ENCODE measurements at regions not wholly inside any gene's neighbourhood (a gene's known extent, or its start where the extent isn't known, plus 50 kb on each side); places are given as distances from the start of the nearest gene placed in this dataset.

DNA sequence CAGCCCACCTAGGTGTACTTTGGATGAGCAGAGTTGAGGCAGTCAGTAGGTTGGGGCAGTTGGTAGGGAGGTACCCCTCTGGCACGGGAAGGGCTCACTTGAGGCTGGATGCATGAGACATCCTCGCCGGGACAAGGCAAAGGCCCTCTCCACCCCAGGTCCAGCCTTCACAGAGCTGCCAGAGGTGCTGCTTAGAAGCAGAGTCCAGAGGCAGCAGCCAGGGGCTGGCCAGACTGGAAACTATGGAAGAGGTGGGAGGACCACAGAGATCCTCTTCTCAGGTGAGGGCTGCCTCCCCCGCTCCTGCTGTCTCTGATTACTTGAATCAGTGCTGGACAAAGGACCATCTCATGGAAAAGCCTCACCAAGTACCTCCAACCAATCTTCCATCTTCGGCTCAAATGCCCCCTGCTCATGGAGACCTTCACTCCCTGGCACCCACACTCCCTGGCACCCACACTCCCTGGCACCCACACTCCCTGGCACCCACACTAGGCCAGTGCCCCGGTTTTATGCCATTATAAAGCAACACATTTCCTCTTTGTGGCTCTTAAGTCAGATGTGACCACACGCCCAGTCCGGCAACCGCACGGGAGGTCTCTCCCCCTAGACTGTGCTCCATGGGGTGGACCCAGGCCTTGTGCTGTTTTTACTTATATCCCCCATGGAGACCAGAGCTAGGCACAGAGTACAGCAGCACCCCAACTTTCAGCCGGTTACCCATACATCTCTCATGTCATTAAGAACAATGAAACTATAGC, 100.1 kb downstream of the YTHDF1 start:
- DNase-seq (ENCODE audit: low spot score) = no peak

DNA sequence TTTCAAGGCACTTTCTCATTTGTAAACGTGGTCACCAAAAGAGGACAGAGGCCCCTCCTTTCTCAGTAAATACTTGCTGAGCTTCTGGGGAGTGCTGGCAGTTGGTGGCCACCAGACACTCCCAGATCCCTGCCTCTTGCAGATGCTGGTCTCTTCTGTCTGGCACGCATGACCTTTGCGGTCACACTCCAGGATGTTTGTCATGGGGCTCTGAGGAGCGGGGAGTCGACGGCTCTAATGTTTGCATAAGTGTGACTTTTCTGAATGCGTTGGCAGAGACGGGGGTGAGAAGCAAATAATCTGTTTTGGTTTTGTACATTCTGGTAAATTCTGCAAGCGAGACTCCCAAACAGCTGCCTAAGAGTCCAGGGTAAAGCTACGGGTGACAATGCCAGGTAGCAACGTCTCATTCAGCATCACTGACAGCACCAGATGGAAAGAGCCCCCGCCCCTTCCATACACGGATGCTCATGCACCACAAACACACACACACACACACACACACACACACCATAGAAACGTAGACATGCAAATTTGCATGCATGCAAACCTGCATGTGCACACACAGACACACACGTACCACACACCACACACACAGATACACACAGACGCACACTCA, 101.1 kb downstream of the YTHDF1 start:
- DNase-seq (ENCODE audit: low spot score) = no peak

DNA sequence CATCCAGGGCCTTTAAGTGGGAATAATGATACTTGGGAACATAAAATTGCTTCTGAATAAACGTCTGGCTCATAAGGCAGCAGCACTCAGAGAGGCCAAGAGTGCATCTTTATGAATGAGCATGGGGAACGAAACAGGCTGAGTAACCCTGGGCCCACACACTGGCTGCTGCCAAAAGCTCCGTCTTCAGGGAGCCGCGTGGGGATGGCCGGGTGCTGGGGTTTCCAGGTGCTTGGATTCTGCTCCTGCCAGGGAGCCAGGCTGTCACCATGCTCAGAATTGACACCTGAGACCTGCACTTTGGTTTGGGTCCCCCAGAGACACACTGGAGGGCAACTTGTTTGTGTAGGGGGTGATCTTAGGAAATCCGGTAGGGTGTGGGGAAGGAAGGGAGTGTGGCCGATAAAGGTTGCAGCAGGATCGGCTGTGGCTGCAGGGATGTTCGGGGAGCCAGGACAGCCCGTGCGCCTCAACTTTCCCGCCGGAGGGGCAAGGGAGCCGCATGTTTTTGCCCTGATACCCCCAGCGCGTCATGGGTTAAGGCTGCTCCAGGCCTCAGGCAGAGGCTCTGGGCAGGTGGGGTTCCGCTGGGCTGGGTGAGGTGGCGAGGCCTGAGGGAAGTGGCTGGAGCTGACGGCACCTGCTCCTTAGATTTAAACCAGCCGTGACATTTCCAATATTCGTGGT, 101.8 kb downstream of the YTHDF1 start:
- no peak for DNase-seq (ENCODE audit: low spot score)

DNA sequence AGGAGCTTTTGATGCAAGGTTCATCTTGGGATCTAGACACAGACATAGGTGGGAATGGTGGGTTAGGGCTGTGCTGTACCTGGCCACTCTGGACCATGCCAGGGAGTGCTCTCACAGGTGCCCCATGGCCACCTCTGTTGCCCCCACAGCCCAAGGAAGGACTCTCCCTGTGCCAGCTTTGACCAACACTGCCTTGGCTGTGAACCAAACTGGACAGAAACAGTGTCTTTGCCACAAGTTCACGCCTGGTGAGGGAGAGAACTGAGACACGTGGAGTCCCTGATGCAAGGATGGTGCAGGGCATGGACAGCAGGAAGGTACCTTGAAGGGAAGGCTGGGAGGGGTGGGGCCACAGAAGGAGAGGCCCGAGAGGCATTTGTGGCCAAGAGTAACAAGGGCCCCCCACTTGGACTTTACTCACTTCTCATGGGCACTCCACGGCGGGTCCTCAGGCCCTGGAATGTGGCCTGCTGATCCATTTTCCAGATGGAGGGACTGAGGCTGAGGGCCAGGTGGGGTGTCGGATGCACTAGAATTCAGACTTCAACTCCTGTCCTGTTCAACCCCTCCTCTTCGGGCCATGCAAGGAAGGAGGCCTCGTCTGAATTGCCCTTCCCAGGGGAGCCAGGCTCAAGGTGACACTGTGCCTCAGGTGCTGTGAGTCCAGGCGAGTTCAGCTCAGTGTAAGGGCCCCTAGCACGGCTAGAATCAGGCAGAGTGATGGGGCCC, 103.3 kb downstream of the YTHDF1 start:
- no peak for DNase-seq (ENCODE audit: low spot score)

DNA sequence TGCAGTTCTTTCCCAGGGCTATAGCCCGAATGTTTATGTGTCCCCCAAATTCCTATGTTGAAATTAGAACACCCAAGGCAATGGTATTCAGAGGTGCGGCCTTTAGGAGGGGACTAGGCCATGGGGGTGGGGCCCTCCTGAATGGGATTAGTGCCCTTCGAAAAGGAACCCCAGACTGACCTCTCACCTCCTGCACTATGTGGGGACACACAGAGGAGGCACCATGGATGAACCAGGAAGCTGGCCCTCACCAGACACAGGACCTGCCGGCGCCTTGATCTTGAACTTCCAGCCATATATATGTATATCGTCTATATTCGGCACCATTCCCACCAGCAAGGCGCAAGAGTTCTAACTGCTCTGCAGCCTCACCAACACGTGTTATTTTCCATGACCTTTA, 101.5 kb upstream of the BHLHE23 start:
- DNase-seq (ENCODE audit: low spot score) = no peak

DNA sequence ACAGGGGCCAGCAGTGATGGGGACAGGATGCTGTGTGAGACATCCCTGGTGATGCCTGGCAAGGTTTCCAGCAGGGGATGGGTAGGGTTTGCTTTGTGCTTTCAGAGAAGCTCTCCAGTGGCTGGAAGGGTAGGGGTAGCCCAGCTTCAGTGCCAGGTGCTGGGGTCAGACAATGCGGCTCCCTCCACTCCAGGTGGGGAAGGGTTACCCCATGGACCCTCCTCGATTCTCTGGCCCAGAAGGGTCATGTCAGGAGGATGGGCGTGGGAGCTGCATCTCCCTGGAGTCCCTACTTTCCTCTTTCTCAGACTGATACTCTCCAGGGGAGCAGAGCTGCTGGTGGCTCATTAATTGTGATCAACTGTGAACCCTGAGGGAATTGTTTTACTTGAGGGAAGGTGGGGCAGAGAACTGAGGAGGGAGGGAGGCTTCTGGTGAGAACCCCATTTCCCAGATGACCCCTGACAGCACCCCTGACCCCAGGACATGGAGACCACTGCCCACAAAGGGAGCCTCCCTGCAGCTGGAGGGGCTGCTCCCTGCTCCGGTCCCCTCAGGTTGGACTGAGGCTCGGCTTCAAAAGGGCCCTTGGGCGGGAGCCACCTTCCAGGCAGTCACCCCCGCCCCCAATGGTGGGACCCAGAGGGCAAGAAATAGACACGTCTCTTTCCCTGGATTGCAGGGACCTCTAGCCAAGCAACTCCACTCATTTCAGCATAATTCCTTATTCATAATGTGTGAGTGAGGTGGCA, 100.9 kb upstream of the BHLHE23 start:
- DNase-seq (ENCODE audit: low spot score) = no peak

DNA sequence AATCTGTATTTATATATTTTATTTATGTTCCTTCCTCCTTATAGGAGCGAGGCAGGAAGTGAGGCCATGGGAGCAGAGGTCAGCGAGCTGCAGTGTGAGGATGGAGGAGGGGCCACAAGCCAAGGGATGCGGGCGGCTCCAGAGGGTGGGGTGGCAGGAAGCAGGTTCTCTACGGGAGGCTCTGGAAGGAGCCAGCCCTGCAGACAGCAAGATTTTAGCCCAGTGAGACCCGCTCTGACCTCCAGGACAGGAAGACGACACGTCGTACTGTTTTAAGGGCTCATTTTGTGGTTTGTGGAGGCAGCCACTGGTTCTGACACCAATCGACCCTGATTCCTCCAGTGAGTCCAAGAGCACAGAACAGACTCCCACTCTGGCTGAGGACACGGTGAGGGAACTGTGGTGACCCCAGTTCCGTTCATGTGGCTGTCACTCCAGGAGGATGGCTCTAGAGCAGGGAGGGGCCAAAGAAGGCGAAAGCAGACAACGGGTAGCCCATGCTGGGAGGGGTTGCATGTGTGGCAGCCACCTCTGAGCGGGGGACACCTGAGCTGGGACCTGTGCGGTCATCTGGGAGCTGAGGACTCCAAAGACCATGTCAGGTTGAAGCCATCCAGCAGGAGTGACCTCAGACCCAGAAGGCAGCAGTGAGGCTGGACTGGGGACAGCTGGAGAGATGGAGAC, 100.1 kb upstream of the BHLHE23 start:
- DNase-seq (ENCODE audit: low spot score) = no peak

DNA sequence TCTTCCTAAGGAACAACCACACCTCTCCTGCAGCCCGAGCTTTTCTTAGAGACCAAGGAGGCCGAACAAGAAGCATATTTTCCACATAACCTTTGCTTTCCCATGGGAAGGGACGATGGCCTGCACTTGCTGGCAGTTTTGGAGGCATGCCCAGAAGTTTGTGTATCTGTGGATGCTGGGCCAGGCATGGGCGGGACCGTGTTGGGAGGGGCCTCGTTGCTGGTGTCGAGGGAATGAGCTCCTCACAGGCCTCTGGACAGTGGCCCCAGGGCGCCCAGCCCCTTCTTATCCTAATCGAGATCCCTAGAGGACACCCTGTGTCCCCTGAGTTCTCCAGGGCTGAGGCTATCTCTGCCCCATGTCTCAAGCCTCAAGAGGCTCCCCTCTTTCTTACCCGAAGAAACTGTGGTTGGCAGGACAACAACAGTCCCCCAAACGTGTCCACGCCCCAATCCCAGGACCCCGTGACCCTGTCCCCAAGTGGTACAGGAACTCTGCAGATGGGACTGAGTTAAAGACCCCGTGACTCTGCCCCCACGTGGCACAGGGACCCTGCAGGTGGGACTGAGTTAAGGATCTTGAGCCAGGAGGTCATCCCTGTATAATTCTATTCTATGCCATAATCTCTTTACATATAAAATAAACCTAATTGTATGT, 99.5 kb upstream of the BHLHE23 start:
- no peak for DNase-seq (ENCODE audit: low spot score)

DNA sequence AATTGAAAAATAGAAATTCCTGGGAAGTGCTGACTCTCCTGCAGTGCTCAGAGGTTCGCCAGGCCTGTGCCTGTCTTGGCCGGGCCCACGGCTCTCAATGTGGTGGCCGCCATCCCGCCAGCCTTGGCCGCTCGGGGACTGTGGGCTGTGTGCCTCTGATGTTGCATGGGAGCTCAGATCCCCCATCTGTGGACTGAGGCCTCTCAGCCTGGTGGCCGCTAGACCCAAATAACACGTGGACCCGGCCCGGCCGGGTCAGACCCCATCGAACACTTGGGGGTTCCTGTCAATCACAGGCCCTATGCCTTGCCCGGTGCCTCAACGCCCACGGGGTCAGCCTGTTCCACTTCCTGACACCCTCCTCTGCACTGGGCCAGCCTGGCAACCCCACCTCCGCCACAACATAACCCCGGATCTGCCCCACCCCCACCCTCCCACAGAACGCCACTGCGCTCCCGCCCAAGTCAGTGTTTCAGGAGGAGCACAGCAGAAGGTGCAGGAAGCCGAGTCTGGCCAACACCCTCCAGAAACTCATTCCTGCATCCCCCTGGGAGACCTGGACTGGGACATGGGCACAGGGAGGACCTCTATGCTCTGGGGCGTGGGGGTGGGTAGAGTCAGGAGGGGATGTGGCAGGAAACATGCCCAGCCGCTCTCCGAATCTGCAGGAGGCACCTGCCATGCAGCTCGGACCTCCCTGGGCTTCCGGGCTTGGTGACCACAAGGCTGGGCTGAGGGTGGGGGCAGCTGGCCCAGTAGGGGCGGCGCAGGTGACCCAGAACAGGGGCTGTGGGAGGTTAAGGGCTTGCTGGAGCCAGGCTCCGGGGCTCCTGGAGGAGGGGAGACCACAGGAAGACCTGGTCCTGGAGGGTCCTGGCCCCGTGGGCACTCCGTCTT, 98.7 kb upstream of the BHLHE23 start:
- no peak for DNase-seq (ENCODE audit: low spot score)

DNA sequence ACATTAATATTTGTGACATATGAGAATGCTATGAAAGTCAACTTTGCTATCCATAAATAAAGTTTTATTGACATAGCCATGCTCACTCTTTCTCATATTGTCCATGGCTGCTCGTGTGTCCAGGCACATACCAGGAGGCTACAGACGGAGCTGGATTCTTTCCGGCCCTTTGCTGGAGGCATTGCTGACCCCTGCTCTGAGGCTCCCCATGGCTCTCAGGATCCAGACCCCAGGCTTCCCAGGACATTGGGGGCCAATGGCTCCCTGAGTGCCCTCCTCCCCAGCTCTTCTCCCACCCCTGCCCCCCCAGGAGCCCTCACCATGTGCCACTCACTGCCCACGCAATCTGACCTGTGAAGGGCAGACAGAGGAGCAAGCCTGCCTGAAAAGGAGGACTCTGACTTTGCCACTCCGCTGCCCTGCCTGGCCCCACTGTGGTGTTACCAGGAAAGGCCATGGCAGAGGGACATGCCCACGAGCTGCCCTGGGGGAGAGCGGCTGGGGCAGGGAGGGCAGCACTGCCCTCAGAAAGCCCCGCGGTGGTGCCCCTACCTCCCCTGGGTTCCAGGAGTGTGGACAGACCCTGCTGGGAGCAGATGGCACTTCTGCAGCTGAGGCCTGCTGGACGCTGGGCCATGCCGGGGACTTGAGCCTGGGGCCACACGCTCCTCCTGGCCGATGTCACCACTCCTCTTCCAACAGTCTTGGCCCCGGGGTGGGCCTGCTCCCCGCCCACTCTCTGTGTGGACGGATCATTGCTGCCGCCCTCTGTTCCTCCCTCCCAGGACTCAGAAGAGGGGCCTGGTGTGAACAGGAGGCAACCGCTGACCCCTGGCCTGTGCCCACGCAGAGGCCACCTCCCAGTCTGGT, 97.8 kb upstream of the BHLHE23 start:
- no peak for DNase-seq (ENCODE audit: low spot score)

DNA sequence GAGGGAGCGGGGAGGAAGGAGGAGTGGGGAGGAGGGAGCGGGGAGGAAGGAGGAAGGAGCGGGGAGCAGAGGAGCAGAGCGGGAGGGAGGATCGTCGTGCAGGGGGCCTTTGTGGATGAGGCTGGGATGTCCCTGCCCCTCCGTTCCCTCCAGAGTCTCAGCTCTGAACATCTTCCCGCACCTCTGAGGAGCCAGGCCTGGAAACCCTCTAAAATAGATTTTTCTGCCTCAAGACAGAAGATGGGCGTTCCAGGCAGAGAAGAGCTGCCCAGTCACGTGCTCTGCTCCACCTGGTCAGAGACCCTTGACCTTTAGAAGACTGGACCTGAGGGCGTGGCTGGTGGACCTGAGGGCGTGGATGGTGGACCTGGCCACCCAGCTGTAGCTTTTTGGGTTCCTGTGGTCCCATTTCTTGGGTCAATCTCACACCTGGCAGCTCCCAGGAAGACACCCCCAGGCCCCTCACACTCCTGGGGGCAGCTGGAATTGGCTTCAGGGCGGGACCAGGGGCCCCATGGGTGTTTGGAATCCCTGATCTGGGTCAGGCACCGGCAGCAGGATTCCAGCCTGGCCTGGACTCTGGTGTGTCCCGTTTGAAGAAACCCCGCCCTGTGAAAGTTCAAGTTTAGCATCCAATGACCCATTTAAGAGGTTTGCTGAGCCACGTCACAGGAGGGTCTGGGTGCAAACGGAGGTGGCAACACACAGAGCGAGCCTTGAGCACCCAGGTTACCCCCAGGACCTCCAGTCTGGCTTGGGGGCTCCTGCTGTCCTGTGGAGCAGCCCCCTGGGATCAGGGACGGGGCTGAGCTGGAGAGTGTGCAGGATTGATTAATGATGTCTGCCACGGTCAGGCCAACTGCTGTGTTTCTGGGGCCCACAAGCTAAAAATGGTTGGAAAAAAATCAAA, 96.9 kb upstream of the BHLHE23 start:
- no peak for DNase-seq (ENCODE audit: low spot score)

DNA sequence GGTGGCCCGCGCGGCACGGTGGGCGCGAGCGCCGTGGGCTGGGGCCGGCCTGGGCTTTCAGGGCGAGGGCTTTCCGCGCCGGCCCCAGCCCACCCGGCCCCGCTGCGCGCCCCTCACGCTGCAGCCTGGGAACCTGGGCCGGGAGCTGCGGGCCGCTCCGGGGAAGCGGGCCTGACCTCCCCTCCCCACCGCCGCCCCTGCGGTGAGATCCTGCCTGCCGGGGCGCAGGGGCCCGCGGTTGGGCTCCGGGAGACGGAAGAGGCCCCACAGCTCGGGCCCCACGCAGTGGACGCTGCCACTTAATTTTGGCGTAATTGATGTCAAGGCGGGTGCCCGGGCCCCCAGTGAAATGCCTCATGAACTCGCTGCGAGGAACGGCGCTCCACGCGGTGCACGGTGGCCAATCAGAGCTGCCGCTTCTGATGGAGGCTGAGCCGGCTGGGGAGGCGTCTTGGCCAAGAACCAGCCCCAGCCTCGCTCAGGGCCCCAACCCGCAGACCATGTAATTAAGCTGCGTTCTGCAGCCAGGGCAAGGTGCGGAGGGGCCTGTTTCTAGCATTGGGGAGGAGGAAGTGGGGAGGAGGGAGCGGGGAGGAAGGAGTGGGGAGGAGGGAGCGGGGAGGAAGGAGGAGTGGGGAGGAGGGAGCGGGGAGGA, 96.1 kb upstream of the BHLHE23 start:
- DNase-seq (ENCODE audit: low spot score) = peak; percentile 1

DNA sequence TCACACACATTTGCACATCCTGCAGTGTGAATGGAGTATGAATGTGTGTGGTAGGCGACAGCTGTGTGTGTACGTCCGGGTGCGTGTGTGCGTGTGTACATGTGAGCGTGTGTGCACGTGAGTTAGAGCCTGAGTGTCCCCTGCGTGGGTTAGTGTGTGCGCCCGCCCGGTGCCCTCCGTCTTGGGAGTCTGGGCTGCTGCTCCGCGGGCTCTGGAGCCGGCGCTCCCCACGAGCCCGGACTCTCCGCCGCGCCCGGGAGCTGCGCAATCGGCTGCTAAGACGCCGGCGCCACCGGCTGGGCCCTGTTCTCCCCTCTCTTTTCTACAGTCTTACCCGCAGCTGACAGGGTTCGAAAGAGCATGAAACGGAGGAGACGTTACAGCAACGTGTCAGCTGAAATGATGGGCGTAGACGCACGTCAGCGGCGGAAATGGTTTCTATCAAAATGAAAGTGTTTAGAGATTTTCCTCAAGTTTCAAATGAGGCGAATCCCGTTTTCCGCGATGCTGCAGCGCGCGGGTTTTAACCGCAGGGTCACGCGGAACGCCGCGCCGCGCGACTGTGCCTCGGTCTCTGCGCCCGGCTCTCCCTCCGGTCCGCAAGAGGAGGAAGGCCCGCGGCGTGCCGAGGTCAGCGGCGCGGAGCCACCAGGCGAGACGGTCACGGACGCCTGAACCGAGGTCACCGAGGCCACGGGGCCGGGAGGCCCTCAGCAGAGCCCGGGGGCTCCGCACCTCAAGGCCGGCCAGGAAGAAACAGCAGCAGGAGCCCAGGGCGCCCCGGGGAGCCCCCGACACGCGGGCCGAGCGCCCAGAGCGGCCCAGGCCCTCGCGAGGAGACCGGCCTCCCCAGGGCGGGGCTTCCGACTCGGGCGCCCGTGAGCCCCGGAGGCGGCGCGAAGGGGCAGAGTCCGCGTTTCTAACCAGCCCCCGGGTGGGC, 95.3 kb upstream of the BHLHE23 start:
- peak; percentile 21 for DNase-seq (ENCODE audit: low spot score)

DNA sequence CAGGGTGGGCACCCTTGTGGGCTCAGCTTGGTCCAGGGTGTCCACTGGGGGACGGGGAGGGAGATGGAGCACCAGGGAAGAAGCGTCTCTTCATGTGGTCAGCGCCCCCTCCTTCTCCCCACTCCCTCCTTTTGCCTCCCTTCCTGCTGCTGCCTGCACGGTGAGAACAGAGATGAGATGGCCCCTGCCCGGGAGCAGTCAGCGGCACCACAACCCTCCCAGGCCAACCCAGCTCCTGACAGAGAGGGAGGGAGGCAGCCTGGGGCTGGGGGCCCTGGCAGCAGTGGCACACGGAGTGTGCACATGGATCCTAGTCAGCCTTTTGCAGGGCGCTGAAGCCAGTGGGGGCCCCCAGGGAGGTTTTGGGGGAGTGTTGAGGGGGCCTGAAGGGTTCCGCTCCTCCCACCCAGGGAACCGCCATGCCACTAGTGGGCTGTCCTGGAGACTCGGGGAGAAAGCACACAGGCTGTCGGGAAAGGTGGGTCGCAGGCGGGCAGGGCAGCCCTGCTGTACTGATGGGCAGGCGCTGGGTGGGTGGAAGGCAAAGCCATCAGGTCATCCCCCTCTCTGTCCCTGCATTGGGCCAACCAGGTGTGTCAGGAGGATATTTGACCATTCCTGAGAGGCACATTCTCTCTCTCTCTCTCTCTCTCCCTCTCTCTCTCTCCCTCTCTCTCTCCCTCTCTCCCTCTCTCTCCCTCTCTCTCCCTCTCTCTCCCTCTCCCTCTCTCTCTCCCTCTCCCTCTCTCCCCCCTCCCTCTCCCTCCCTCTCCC, 94.3 kb upstream of the BHLHE23 start:
- DNase-seq (ENCODE audit: low spot score) = no peak
